ENCODE measurements at regions not wholly inside any gene's neighbourhood (a gene's known extent, or its start where the extent isn't known, plus 50 kb on each side); places are given as distances from the start of the nearest gene placed in this dataset.

GRCh38 chr4:163892417-163892816 is 397.9 kb downstream of the TMA16 start:
- TF ChIP-seq, protein P1, sequence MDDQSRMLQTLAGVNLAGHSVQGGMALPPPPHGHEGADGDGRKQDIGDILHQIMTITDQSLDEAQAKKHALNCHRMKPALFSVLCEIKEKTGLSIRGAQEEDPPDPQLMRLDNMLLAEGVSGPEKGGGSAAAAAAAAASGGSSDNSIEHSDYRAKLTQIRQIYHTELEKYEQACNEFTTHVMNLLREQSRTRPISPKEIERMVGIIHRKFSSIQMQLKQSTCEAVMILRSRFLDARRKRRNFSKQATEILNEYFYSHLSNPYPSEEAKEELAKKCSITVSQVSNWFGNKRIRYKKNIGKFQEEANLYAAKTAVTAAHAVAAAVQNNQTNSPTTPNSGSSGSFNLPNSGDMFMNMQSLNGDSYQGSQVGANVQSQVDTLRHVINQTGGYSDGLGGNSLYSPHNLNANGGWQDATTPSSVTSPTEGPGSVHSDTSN (CRISPR knock-in tag; IDR thresholded peaks at IDR 0.05): no peak
- TF ChIP-seq, protein P2, sequence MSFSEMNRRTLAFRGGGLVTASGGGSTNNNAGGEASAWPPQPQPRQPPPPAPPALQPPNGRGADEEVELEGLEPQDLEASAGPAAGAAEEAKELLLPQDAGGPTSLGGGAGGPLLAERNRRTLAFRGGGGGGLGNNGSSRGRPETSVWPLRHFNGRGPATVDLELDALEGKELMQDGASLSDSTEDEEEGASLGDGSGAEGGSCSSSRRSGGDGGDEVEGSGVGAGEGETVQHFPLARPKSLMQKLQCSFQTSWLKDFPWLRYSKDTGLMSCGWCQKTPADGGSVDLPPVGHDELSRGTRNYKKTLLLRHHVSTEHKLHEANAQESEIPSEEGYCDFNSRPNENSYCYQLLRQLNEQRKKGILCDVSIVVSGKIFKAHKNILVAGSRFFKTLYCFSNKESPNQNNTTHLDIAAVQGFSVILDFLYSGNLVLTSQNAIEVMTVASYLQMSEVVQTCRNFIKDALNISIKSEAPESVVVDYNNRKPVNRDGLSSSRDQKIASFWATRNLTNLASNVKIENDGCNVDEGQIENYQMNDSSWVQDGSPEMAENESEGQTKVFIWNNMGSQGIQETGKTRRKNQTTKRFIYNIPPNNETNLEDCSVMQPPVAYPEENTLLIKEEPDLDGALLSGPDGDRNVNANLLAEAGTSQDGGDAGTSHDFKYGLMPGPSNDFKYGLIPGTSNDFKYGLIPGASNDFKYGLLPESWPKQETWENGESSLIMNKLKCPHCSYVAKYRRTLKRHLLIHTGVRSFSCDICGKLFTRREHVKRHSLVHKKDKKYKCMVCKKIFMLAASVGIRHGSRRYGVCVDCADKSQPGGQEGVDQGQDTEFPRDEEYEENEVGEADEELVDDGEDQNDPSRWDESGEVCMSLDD (tag by site-specific recombination; IDR thresholded peaks at IDR 0.05): no peak
- TF ChIP-seq CTCF (tag by site-specific recombination; IDR thresholded peaks at IDR 0.05) (no peak), ZNF660 (tag by site-specific recombination; IDR thresholded peaks at IDR 0.05) (no peak), ZNF416 (tag by site-specific recombination; IDR thresholded peaks at IDR 0.05) (no peak), ZNF324 (tag by site-specific recombination; IDR thresholded peaks at IDR 0.05) (no peak), RBAK (tag by site-specific recombination; IDR thresholded peaks at IDR 0.05) (no peak), ZBTB44 (tag by site-specific recombination; IDR thresholded peaks at IDR 0.05) (no peak), ZNF362 (tag by site-specific recombination; IDR thresholded peaks at IDR 0.05) (no peak), ZNF311 (tag by site-specific recombination; IDR thresholded peaks at IDR 0.05; ENCODE audit: borderline replicate concordance) (no peak)
